GM19438 (cell line): ENCODE measurements at regions not wholly inside any gene's neighbourhood (a gene's known extent, or its start where the extent isn't known, plus 50 kb on each side); places are given as distances from the start of the nearest gene placed in this dataset.
"Not testable (repeated sequence)": the region's sequence is repeated elsewhere in the genome, so short reads cannot be mapped to it uniquely, and the experiment has no call there.

Experiments
- ATAC-seq: cut with Tn5 transposase; IDR thresholded peaks from one replicate; pipeline ENCODE4 v1.9.1; 2021; ENCODE audit warnings: low read depth; ENCODE audit not compliant: unreplicated experiment

- ATAC-seq, result peak; percentile 74
Measured at GRCh38 chr3:144429719-144430121, 458.1 kb downstream of the DIPK2A start.

GRCh38 chr3:144431134-144431533 lies 459.5 kb downstream of the DIPK2A start:
- ATAC-seq, result no peak

DNA sequence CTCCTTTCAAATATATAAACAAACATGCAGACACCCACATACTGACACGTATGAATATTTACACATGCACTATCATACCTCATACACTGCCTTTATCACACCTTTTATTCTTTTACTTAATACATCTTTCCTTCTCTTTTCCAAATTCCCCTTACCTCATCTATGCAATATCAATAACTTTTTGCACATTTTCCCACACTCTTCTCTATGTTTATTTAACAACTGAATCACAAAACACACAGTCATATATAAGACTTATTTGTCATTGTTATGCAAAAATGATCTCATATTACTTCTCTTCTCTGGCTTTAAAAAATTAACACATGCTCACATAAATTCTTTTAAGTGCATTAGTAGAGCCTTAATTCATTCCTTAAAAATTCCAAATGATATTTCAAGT lies 461.4 kb downstream of the DIPK2A start:
- ATAC-seq, result no peak

DNA sequence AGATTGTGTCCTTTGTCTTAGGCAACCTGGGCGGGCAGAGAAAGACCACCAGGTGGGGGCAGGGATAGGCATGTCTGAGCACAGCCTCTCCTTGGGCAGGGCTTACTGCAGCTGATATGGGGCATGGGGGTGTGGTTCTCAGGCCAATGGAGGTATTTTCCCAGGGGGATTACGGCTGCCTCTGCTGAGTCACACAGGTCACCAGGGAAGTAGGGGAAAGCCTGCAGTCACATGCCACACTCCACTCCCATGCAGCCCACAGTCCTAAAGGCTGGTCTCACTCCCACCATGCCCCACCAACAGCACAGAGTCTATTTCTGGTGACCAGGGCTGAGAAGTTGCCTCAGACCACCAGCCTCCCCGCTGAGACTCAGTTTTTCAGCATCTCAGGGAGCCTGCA lies 466.4 kb downstream of the DIPK2A start:
- no peak for ATAC-seq

- ATAC-seq, result no peak
Measured at GRCh38 chr3:144444061-144444460, 472.4 kb downstream of the DIPK2A start.

- ATAC-seq, result no peak
Measured at GRCh38 chr3:144444546-144444945, 472.9 kb downstream of the DIPK2A start.

- no peak for ATAC-seq
Measured at GRCh38 chr3:144455841-144456440, 484.3 kb downstream of the DIPK2A start.

DNA sequence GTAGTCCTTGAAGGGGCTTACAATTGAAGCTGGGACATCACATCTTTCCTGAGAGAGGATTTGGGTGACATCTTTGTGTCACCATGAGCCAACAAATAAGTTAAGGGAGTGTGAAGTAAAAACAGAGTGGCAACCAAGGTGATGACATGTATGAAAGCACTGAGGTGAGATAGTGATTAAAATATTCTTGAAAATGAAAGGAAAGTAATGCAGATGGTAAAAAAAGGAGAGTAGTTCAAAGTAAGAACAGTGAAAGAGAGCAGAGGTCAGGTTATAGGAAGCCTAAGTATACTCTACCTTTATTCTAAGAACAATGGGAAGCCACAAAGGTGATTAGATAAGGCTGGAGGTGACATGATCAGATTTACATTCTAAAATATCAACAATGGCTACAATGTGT lies 486.1 kb downstream of the DIPK2A start:
- no peak for ATAC-seq

DNA sequence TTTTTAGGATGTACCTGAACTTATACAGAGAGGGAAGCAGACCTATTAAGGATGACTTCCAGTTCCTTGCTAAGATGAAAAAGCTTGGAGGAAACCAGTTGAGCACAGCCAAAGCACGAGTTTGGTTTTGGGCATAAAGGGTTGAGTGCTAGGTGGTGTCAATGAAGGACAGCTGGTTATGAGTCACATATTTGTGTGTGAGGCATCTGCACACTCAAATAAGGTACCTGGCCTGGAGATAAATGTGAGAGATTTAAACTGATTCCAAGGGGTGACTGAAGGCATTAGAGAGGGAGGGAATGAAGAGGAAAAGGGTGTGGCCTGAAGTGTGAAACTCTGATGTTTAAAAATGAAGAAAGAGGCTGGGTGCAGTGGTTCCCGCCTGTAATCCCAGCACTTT lies 486.7 kb downstream of the DIPK2A start:
- ATAC-seq, result no peak

DNA sequence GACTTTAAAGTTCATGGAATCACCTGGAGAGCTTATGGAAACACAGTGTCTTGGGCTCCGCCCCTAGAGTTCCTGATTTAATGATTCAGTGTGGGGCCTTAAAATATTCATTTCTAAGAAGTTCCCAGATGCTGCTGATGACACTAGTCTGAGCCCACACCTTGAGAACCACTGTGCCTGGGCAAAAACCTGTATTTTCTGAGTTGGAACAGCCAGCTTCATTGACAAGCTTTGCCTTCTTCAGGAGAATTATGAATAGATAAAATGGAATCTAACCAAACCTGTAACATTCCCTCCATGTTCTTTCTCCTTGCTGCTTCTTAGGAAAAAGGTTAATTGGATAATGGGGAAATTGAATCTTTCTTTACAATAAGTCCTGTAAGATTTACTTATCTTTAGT lies 490.7 kb downstream of the DIPK2A start:
- ATAC-seq, result no peak

DNA sequence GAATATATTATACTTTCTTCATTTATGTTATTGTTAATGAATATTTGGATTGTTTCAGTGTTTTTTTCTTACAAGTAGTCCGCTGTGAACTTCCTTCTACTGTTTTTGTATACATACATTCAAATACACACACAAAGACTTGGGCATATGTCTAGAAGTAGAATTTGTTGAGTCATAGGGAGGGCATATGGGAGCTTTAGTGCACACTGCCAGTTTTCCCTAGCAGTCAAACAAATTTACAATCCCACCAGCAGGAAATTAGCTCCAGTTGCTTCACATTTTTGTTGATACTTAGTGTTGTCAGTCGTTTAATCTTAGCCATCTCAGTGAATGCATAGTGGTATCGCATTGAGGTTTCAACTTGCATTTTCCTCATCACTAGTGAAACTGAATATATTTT lies 492.3 kb downstream of the DIPK2A start:
- ATAC-seq, result no peak

DNA sequence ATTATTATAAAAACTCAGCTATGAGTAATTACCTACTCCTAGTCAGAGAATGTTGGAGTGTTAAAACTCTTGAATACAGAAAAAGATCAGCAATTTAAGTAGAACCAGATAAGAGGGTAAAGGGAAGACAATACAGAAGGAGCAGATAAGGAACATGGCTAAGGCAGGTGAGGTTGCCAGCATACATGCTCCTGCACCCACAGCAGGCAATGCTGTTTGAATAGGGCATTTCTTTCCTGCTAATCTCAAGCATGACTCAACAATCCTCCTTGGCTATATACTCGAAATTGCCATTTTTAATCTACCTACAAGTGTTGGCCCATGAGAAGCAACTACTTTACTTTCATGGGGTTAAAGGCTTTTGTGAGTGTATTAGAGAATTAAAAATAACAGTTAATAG lies 494.5 kb downstream of the DIPK2A start:
- no peak for ATAC-seq

DNA sequence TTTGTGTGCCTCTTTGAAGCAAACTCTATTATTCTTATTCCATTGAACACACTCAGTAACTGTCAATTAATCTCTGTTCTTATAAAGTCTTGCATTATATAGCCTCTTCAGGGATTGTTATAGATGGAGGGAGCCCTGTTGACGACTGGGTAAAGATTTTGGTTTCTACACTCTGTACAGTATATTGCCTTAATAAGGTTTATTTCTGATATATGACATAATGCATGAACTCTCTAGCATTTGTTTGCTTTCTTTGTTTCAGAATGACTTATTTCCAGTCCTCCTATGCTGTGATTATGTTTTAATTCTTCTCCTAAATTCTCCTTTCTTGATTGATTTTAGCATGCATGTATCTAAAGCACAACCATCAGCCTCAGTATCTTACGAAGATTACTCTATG lies 494.9 kb downstream of the DIPK2A start:
- ATAC-seq, result no peak

DNA sequence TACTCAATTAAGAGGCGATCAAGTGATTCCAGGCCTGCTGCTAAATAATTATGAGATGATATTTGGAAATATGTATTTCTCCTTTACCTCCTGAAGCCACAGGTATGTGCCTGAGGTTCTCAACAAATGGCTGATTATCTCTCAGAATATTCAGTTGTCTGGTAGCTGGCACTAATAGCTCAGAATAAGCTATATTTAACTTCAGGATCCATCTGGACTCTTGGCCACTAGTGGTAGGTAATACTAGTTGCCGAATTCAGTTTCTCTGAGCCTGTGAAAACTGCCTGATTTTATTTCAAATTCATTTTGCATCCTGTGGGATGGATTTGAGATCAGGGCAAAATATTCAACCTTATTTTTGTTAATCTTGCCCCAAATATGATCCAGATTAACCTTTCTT lies 499.0 kb downstream of the DIPK2A start:
- ATAC-seq, result no peak

DNA sequence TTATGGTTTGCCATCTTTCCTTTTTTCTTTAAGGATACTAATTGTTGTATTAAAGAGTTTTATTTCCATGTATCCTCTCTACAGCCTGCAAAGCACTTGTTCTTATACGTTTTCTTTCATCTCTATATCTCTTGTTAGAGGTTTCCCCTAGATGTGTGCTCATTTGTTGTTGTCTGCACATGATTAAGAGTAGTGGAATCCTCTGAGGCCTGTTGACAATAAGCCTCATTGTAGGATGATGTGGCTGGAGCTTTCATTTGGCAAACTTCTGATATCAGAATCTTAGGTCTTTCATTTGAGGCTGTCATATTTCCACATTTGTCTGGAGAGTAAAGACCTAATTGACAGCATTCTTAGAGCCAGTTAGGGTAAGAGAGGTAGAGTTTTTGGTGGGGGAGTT lies 506.0 kb downstream of the DIPK2A start:
- no peak for ATAC-seq

DNA sequence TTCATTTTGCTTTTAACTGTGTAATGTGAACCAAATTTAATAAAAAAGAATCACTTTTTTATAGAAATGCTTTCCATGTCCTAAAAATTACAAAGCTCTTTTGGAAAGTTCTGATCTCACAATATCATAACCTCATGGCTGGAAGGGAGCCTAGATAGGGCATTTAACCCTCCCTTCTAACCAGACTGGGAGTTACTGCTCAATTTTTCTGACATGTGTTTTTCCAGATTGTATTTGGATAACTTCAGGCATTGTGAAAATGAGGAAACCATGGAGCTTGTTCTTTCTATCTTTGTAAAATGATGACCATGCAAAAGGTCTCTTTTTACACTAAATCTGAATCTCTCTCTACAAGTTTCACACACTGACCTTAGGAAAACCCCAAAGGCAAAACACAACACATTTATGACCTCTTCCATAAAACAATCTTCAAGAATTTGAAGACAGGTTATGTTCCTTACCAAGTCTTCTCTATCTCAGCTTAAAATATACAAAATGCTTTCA lies 508.8 kb downstream of the DIPK2A start:
- no peak for ATAC-seq

GRCh38 chr3:144482876-144483275 lies 511.3 kb downstream of the DIPK2A start:
- ATAC-seq, result no peak

DNA sequence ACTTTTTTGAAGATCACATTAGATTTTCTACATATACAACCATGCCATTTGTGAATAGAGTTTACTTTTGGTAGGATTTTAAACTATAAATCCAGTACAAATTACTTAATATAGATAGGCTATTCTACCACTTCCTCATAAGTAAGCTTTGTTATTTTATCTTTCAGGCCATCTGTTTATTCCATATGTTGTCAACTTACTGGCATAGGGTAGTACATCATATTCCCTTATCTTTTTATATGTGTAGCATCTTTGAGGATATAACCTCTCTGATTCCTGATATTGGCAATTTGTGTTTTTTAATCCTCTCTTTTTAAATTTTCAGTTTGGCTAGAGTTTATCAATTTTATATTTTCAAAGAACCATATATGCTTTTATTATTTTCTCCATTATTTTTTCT lies 515.4 kb downstream of the DIPK2A start:
- no peak for ATAC-seq

GRCh38 chr3:144488927-144489326 lies 517.3 kb downstream of the DIPK2A start:
- no peak for ATAC-seq

DNA sequence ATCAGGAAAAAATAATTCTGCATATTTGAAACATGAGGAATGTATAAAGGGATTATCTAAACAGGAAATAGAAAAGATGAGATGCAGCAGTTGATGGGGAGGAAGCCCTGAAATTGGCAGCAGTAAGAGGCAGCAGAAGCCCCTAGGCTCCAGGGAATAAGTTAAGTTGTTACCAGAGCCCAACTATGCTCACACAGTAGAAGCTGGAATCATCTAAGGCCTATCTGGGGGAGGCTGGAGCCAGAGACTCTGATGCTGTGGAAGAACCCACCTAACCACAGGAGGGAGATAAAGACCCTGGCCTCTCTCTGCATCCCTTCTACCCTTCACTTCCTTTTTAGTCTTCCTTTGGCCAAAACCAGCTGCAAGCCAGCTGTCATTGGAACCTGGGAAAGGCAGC lies 519.7 kb downstream of the DIPK2A start:
- ATAC-seq, result no peak

GRCh38 chr3:144494651-144495050 lies 523.0 kb downstream of the DIPK2A start:
- not testable (repeated sequence) for ATAC-seq

- ATAC-seq, result no peak
Measured at GRCh38 chr3:144496141-144496835, 524.7 kb downstream of the DIPK2A start.
